Osteoblast (primary cell): ENCODE measurements at regions not wholly inside any gene's neighbourhood (a gene's known extent, or its start where the extent isn't known, plus 50 kb on each side); places are given as distances from the start of the nearest gene placed in this dataset.

Experiments used
- DNase-seq: peaks from one replicate; pipeline ENCODE4 v3.0.0; 2011; ENCODE audit warnings: low spot score, mixed read lengths; ENCODE audit not compliant: insufficient read length; ENCODE audit errors: missing footprints
- H2AFZ ChIP-seq: 2 replicates; pipeline ENCODE4 v1.6.0; 2011; ENCODE audit warnings: mild to moderate bottlenecking, low read length
- H3K27ac ChIP-seq: 2 replicates; pipeline ENCODE4 v1.5.1; 2011; ENCODE audit warnings: mild to moderate bottlenecking, low read depth, low read length, moderate library complexity
- H3K27me3 ChIP-seq: 2 replicates; pipeline ENCODE4 v1.6.0; 2012; ENCODE audit warnings: mild to moderate bottlenecking, control low read depth, inconsistent platforms, low read length, moderate library complexity; ENCODE audit not compliant: insufficient read depth
- H3K36me3 ChIP-seq: 2 replicates; pipeline ENCODE4 v1.5.1; 2011; ENCODE audit warnings: mild to moderate bottlenecking, low read length, control low read depth, moderate library complexity; ENCODE audit not compliant: insufficient read depth
- H3K4me1 ChIP-seq: 2 replicates; pipeline ENCODE4 v1.5.1; 2011; ENCODE audit warnings: mild to moderate bottlenecking, low read length, control low read depth, moderate library complexity; ENCODE audit not compliant: insufficient read depth
- H3K4me2 ChIP-seq: 2 replicates; pipeline ENCODE4 v1.6.0; 2011; ENCODE audit warnings: mild to moderate bottlenecking, low read length; ENCODE audit not compliant: insufficient read depth
- H3K4me3 ChIP-seq: fragments of 200-600 bp; sonication (generic); 3 replicates; pipeline ENCODE4 v1.5.1; 2012; ENCODE audit warnings: mild to moderate bottlenecking, low read length, inconsistent platforms; ENCODE audit not compliant: insufficient read depth
- H3K79me2 ChIP-seq: 2 replicates; pipeline ENCODE4 v1.6.0; 2012; ENCODE audit warnings: mild to moderate bottlenecking, low read length, control low read depth, inconsistent platforms; ENCODE audit not compliant: insufficient read depth
- H3K9me3 ChIP-seq: 2 replicates; pipeline ENCODE4 v1.5.1; 2011; ENCODE audit warnings: low read depth, low read length, control low read depth
- H4K20me1 ChIP-seq: 2 replicates; pipeline ENCODE4 v1.6.0; 2012; ENCODE audit warnings: mild to moderate bottlenecking, low read length, control low read depth; ENCODE audit not compliant: insufficient read depth
- CTCF ChIP-seq: IDR thresholded peaks from 2 replicates; pipeline ENCODE4 v1.5.1; 2011; ENCODE audit warnings: mild to moderate bottlenecking, low read depth, low read length, moderate library complexity; ENCODE audit errors: extremely low read depth

DNA sequence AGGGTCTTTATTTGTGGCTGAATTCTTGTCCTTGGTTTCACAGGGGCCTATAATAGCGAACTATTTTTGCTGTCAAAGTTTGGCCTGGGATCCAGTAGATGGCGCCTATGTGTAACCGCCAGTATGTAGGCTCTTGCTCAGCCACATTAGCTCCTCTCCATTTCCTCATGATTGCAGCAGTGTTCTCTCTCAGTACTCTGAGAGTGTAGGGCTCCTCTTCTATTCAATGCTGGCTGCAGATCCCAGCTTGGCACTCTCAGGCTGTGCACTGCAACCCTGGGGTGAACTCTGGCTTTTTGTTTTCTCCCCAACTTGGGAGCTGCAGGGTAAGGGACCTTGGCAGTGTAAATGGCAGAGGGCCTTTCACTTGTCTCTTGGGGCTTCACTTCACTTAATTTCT lies 344.6 kb upstream of the CHAC2 start:
- peak; percentile 57 for DNase-seq

DNA sequence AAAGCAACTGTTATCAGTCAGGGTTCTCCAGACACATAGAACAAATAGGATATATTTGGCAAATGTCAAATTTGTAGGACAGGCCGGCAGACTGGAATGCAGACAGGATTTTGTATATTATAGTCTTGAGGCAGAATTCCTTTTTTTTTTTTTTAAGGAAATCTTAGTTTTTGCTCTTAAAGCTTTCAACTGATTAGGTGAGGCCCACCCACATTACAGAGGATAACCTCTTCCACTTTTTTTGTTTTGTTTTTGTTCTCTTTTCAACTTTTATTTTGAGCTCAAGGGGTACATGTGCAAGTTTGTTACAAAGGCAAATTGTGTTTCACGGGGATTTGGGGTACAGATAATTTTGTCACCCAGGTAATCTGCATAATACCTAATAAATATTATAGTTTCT lies 350.2 kb upstream of the CHAC2 start:
- H3K79me2 ChIP-seq = no peaks in the 10 kb centered on the region
- H3K36me3 ChIP-seq = no peaks in the 10 kb centered on the region
- H3K4me3 ChIP-seq = no peak overlapping the region
- H3K4me2 ChIP-seq = no peak overlapping the region
- no peaks in the 10 kb centered on the region for H3K27me3 ChIP-seq
- H3K27ac ChIP-seq = no peak overlapping the region
- DNase-seq = no peak
- no peak for TF ChIP-seq CTCF
- no peak overlapping the region for H2AFZ ChIP-seq
- H3K4me1 ChIP-seq = no peaks in the 10 kb centered on the region
- no peaks in the 10 kb centered on the region for H4K20me1 ChIP-seq
- no peaks in the 10 kb centered on the region for H3K9me3 ChIP-seq

More for the DNA sequence above, 344.6 kb upstream of the CHAC2 start:
- Histone ChIP-seq H4K20me1 (no peaks in the 10 kb centered on the region), H3K79me2 (no peaks in the 10 kb centered on the region), H3K27me3 (no peaks in the 10 kb centered on the region), H3K27ac (no peak overlapping the region), H3K36me3 (no peaks in the 10 kb centered on the region), H2AFZ (no peak overlapping the region), H3K4me3 (no peak overlapping the region), H3K4me2 (no peak overlapping the region), H3K4me1 (no peaks in the 10 kb centered on the region), H3K9me3 (no peaks in the 10 kb centered on the region)
- TF ChIP-seq CTCF = peak; percentile 68

DNA sequence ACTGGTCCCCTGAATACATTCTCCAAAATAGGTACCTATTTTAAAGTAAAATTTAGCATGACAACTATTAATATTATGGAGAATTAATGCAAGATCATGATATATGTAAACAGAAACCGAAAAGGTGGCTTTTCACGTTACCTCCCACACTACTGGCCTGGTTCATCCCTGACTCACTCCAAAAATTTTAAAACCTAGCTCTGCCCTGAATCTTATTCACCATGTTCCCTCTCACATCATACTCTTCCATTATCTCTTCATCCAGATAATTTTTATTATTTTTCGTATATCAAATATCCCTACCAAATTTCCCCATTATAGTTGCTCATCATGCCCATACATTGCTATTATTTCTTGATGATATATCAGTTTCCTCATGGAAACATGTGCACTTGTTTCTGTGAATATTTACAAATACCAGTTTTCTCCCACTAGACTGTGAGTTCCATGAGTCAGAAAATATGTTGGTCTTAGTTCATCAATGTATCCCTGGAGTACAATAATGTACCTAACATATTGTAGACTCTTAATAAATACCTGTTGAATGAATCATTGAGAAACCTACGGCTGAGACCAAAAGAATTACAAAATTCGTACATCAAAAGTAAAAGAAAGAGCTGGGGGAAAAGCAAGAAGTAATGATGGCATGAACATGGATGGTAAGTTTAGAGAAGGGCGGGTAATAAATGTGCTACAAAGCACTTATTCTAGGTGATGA lies 360.1 kb upstream of the CHAC2 start:
- H2AFZ ChIP-seq = no peak overlapping the region
- H3K27ac ChIP-seq = no peak overlapping the region
- TF ChIP-seq CTCF = no peak
- H3K36me3 ChIP-seq = no peaks in the 10 kb centered on the region
- no peak overlapping the region for H3K4me3 ChIP-seq
- no peaks in the 10 kb centered on the region for H3K9me3 ChIP-seq
- no peaks in the 10 kb centered on the region for H3K27me3 ChIP-seq
- DNase-seq = no peak
- no peaks in the 10 kb centered on the region for H4K20me1 ChIP-seq
- peaks cover 12% of the 10 kb centered on the region for H3K4me1 ChIP-seq
- H3K4me2 ChIP-seq = no peak overlapping the region
- H3K79me2 ChIP-seq = no peaks in the 10 kb centered on the region

- Histone ChIP-seq H3K4me1 (peaks cover 12% of the 10 kb centered on the region), H3K9me3 (no peaks in the 10 kb centered on the region), H3K27me3 (no peaks in the 10 kb centered on the region), H3K4me3 (no peak overlapping the region), H3K36me3 (no peaks in the 10 kb centered on the region), H3K4me2 (peak overlapping the region; percentile 20), H3K79me2 (no peaks in the 10 kb centered on the region), H3K27ac (no peak overlapping the region), H2AFZ (peak overlapping the region; percentile 8), H4K20me1 (no peaks in the 10 kb centered on the region)
- no peak for TF ChIP-seq CTCF
- no peak for DNase-seq
Measured at GRCh38 chr2:53403792-53404413, 363.7 kb upstream of the CHAC2 start.
